Activated CD4-positive, alpha-beta T cell treated with anti-CD3 and anti-CD28 coated beads for 36 hours (primary cell): ENCODE measurements at regions not wholly inside any gene's neighbourhood (a gene's known extent, or its start where the extent isn't known, plus 50 kb on each side); places are given as distances from the start of the nearest gene placed in this dataset.

Experiments used
- ATAC-seq: fragments of 200-7000 bp; cut with Tn5 transposase; one replicate; pipeline ENCODE4 v1.10.0; 2021; ENCODE audit warnings: mild to moderate bottlenecking, moderate library complexity
- CTCF ChIA-PET: fragments of 350-600 bp; sonication (Branson Sonifier 250); formaldehyde crosslinking; loops from one replicate; lab custom pipeline; 2021; ENCODE audit warnings: antibody characterized with exemption; lab: Charles Lee
- POLR2A ChIA-PET: fragments of 350-600 bp; sonication (Branson Sonifier 250); formaldehyde crosslinking; loops from one replicate; lab custom pipeline; 2021; ENCODE audit warnings: antibody characterized with exemption, inconsistent platforms; lab: Charles Lee
- DNase-seq: peaks from one replicate; pipeline ENCODE4 v3.0.0-alpha.2; 2020
- H3K27ac Mint-ChIP-seq: one replicate; pipeline ENCODE4 v1.8.0; 2021; ENCODE audit warnings: mixed read lengths
- H3K27me3 Mint-ChIP-seq: one replicate; pipeline ENCODE4 v1.8.0; 2021; ENCODE audit warnings: mixed read lengths
- H3K36me3 Mint-ChIP-seq: one replicate; pipeline ENCODE4 v1.8.0; 2021; ENCODE audit warnings: low read depth, mixed read lengths
- H3K4me1 Mint-ChIP-seq: one replicate; pipeline ENCODE4 v1.8.0; 2021; ENCODE audit warnings: mixed read lengths
- H3K4me3 Mint-ChIP-seq: one replicate; pipeline ENCODE4 v1.8.0; 2021; ENCODE audit warnings: mild to moderate bottlenecking, moderate library complexity, mixed read lengths
- H3K9me3 Mint-ChIP-seq: one replicate; pipeline ENCODE4 v1.8.0; 2021; ENCODE audit warnings: low read depth, mixed read lengths
- intact Hi-C, 2 experiments: fragments of 100-400 bp; cut with DNase I in 1 of 2; cut with micrococcal nuclease in 1 of 2; formaldehyde crosslinking; loops; one replicate each; pipeline versions ENCODE4 v1.14.2 to v1.15.1; 2022 to 2024; cut with DNase I, micrococcal nuclease

GRCh38 chr7:124171068-124171467, 138.2 kb upstream of the TMEM229A start:
- no peak overlapping the region for H3K4me3 Mint-ChIP-seq
- H3K27ac Mint-ChIP-seq, result no peak overlapping the region
- intact Hi-C loops, result no loop called here
- H3K27me3 Mint-ChIP-seq, result no peaks in the 10 kb centered on the region
- DNase-seq, result peak; percentile 10
- no peaks in the 10 kb centered on the region for H3K4me1 Mint-ChIP-seq
- no peaks in the 10 kb centered on the region for H3K36me3 Mint-ChIP-seq
- no peak for ATAC-seq
- ChIA-PET CTCF (interaction anchor here (0.7 kb wide), 3 partner anchors 28 to 216 kb away, joined by 3 read pairs; no protein-coding TSS in a partner anchor), POLR2A (no interaction called here)
- peaks cover 7% of the 10 kb centered on the region for H3K9me3 Mint-ChIP-seq

DNA sequence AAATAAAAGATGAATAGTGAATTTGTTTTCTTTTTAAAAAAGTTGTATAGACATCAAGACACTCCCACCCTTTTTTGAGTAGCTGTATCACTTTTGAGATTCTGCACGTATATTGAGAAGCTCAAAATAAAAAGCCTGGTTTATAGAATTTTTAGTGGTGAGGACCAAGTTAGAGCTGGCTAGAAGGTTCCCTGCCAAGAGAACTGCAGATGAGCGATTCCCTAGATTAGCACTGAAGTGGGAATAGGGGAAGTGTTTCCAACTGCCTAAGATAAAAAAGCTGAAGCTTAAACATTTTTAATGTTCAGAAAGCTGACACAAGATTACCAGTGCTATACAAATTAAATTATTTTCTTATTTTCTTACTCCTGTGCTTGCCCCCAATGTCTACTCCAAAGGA, 135.7 kb upstream of the TMEM229A start:
- Mint-ChIP-seq H3K4me1 (no peaks in the 10 kb centered on the region), H3K36me3 (no peaks in the 10 kb centered on the region), H3K27ac (no peak overlapping the region), H3K4me3 (no peak overlapping the region), H3K27me3 (no peaks in the 10 kb centered on the region), H3K9me3 (peaks cover 9% of the 10 kb centered on the region)
- intact Hi-C loops, result loop anchor here in 1 of 2 experiments (10.0 kb wide), 1 partner anchor 616 kb away; no protein-coding TSS in a partner anchor
- CTCF ChIA-PET, result no interaction called here
- ATAC-seq (no peak), DNase-seq (no peak)
- POLR2A ChIA-PET, result no interaction called here

GRCh38 chr7:124162667-124163066, 129.8 kb upstream of the TMEM229A start:
- ChIA-PET CTCF (no interaction called here), POLR2A (no interaction called here)
- no peak for ATAC-seq
- no peak for DNase-seq
- Mint-ChIP-seq H3K27me3 (no peaks in the 10 kb centered on the region), H3K27ac (no peak overlapping the region), H3K36me3 (no peaks in the 10 kb centered on the region), H3K4me3 (no peak overlapping the region), H3K9me3 (peaks cover 2% of the 10 kb centered on the region), H3K4me1 (no peaks in the 10 kb centered on the region)
- intact Hi-C loops, result loop anchor here in 1 of 2 experiments (10.0 kb wide), 1 partner anchor 622 kb away; no protein-coding TSS in a partner anchor

- ATAC-seq (no peak), DNase-seq (no peak)
- intact Hi-C loops, result loop anchor here in 1 of 2 experiments (2.0 to 5.0 kb wide), 2 partner anchors 629 to 702 kb away; no protein-coding TSS in a partner anchor
- H3K9me3 Mint-ChIP-seq, result no peaks in the 10 kb centered on the region
- H3K36me3 Mint-ChIP-seq, result no peaks in the 10 kb centered on the region
- no peak overlapping the region for H3K27ac Mint-ChIP-seq
- CTCF ChIA-PET, result interaction anchor here (1.1 to 1.8 kb wide), 2 partner anchors 8 to 700 kb away, joined by 4 to 5 read pairs; no protein-coding TSS in a partner anchor
- no peaks in the 10 kb centered on the region for H3K4me1 Mint-ChIP-seq
- POLR2A ChIA-PET, result no interaction called here
- no peak overlapping the region for H3K4me3 Mint-ChIP-seq
- H3K27me3 Mint-ChIP-seq, result no peaks in the 10 kb centered on the region
Observed at GRCh38 chr7:124155432-124156022, 122.7 kb upstream of the TMEM229A start.

GRCh38 chr7:124152859-124153692, 120.2 kb upstream of the TMEM229A start:
- no peaks in the 10 kb centered on the region for H3K9me3 Mint-ChIP-seq
- CTCF ChIA-PET, result no interaction called here
- DNase-seq, result no peak
- no peaks in the 10 kb centered on the region for H3K27me3 Mint-ChIP-seq
- H3K4me3 Mint-ChIP-seq, result no peak overlapping the region
- H3K36me3 Mint-ChIP-seq, result no peaks in the 10 kb centered on the region
- POLR2A ChIA-PET, result no interaction called here
- no peaks in the 10 kb centered on the region for H3K4me1 Mint-ChIP-seq
- intact Hi-C loops, result no loop called here
- ATAC-seq, result no peak
- no peak overlapping the region for H3K27ac Mint-ChIP-seq

- H3K9me3 Mint-ChIP-seq, result peaks cover 16% of the 10 kb centered on the region
- DNase-seq (no peak), ATAC-seq (no peak)
- H3K4me1 Mint-ChIP-seq, result no peaks in the 10 kb centered on the region
- intact Hi-C loops, result no loop called here
- H3K27ac Mint-ChIP-seq, result no peak overlapping the region
- H3K27me3 Mint-ChIP-seq, result no peaks in the 10 kb centered on the region
- H3K4me3 Mint-ChIP-seq, result no peak overlapping the region
- no peaks in the 10 kb centered on the region for H3K36me3 Mint-ChIP-seq
- CTCF ChIA-PET, result no interaction called here
- POLR2A ChIA-PET, result no interaction called here
Observed at GRCh38 chr7:124137664-124138063, 104.8 kb upstream of the TMEM229A start.

- H3K27me3 Mint-ChIP-seq, result no peaks in the 10 kb centered on the region
- intact Hi-C loops, result no loop called here
- no peaks in the 10 kb centered on the region for H3K9me3 Mint-ChIP-seq
- no peak for ATAC-seq
- H3K27ac Mint-ChIP-seq, result no peak overlapping the region
- CTCF ChIA-PET, result no interaction called here
- no peak overlapping the region for H3K4me3 Mint-ChIP-seq
- H3K36me3 Mint-ChIP-seq, result no peaks in the 10 kb centered on the region
- no peaks in the 10 kb centered on the region for H3K4me1 Mint-ChIP-seq
- no peak for DNase-seq
- POLR2A ChIA-PET, result no interaction called here
Observed at GRCh38 chr7:124124201-124124600, 91.3 kb upstream of the TMEM229A start.

DNA sequence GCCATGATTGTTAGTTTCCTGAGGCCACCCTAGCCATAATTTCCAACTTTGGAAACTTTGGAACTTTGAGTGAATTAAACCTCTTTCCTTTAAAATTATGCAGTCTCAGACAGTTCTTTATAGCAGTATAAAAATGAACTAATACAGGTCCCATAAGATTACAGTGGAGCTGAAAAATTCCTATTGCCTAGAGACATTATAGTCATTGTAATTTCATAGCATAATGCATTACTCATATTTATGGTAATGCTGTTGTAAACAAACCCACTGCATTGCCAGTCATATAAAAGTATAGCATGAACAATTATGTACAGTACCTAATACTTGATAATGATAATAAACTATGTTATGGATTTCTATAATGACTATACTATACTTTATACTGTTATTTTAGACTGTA, 88.0 kb upstream of the TMEM229A start:
- ATAC-seq, result no peak
- no peak for DNase-seq
- ChIA-PET CTCF (no interaction called here), POLR2A (no interaction called here)
- intact Hi-C loops, result no loop called here
- H3K4me1 Mint-ChIP-seq, result no peaks in the 10 kb centered on the region
- no peak overlapping the region for H3K27ac Mint-ChIP-seq
- no peaks in the 10 kb centered on the region for H3K36me3 Mint-ChIP-seq
- H3K9me3 Mint-ChIP-seq, result peaks cover 5% of the 10 kb centered on the region
- H3K27me3 Mint-ChIP-seq, result no peaks in the 10 kb centered on the region
- H3K4me3 Mint-ChIP-seq, result no peak overlapping the region

DNA sequence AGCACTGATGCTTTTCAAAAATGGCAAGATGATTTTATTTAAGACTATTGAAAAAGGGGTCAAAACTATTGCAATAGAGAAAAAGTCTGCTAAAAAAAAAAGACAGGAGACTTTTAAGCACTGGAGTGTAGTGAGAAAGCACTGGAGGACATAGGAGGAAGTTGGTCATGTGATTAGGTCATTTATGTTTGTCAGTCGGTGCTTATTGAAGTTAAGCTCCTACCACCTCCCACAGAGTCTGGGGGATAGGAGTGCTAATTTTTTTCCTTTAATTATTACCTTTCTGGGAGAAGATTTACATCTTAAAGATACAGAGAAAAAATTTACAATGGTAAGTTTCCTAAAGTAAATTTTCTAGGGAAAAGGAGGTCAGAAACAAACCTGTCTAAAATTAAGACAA, 80.2 kb upstream of the TMEM229A start:
- Mint-ChIP-seq H3K9me3 (peaks cover 6% of the 10 kb centered on the region), H3K4me1 (no peaks in the 10 kb centered on the region), H3K36me3 (no peaks in the 10 kb centered on the region), H3K27me3 (no peaks in the 10 kb centered on the region), H3K4me3 (no peak overlapping the region), H3K27ac (no peak overlapping the region)
- intact Hi-C loops, result no loop called here
- DNase-seq, result no peak
- no peak for ATAC-seq
- POLR2A ChIA-PET, result no interaction called here
- CTCF ChIA-PET, result no interaction called here

DNA sequence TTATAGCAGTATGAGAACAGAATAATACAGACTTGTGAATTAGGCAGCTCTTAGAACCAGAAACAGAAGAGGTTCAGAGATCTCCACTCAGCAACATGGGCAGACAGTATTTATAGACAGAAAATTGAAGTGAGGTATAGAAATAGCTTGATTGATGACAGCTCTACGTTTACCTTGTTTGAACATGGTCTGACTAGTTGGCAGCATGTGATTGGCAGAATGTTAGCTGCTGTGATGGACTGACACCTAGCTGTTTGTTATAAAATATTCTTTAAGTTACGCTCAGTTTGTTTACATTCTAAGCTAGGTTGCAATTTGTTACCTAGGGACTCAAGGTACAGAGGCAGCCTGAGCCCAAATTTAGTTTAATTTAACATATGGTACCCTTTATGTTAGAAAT, 73.7 kb upstream of the TMEM229A start:
- no peak for ATAC-seq
- H3K4me1 Mint-ChIP-seq, result no peaks in the 10 kb centered on the region
- intact Hi-C loops, result no loop called here
- no peaks in the 10 kb centered on the region for H3K9me3 Mint-ChIP-seq
- no peaks in the 10 kb centered on the region for H3K27me3 Mint-ChIP-seq
- H3K27ac Mint-ChIP-seq, result no peak overlapping the region
- no peaks in the 10 kb centered on the region for H3K36me3 Mint-ChIP-seq
- no peak for DNase-seq
- no peak overlapping the region for H3K4me3 Mint-ChIP-seq
- POLR2A ChIA-PET, result no interaction called here
- CTCF ChIA-PET, result no interaction called here

DNA sequence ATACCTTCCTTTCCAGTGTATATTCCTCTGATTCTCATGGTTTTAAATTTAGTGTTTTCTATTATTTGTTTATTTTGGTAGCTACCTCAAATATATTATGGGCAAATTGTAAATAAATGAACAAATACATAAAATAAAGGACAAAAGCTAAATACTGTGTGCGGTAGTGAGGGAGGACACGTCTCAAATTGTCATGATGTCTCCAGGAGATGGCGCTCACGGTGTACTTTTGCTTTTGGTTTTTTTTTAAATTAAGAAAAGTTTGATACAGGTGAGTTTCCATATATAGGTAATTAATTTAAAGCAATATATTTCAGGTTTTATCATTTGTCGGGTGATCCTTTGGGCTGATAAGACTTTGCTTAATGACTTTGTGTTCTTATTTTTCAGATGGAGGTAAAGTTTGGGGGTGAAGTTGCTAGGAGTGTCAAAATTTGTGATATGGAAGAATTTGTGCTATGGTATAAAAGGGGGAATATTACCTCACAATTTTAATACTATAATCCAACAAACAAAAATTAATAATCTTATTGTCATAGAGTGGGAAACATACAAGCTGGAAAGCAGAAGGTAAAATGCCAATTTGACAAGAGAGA, 68.4 kb upstream of the TMEM229A start:
- no peaks in the 10 kb centered on the region for H3K4me1 Mint-ChIP-seq
- DNase-seq, result peak; percentile 25
- H3K4me3 Mint-ChIP-seq, result no peak overlapping the region
- H3K9me3 Mint-ChIP-seq, result no peaks in the 10 kb centered on the region
- POLR2A ChIA-PET, result no interaction called here
- H3K36me3 Mint-ChIP-seq, result no peaks in the 10 kb centered on the region
- no peak overlapping the region for H3K27ac Mint-ChIP-seq
- CTCF ChIA-PET, result interaction anchor here (0.9 to 1.0 kb wide), 4 partner anchors 70 to 303 kb away, joined by 3 read pairs; no protein-coding TSS in a partner anchor
- ATAC-seq, result no peak
- intact Hi-C loops, result loop anchor here (1.0 to 5.0 kb wide), 3 partner anchors 684 to 756 kb away; no protein-coding TSS in a partner anchor
- no peaks in the 10 kb centered on the region for H3K27me3 Mint-ChIP-seq
